RKO (cell line): ENCODE measurements at regions not wholly inside any gene's neighbourhood (a gene's known extent, or its start where the extent isn't known, plus 50 kb on each side); places are given as distances from the start of the nearest gene placed in this dataset.
A peak's percentile ranks its signal among the peaks of the same experiment; 100 is the strongest.
"Not testable (repeated sequence)": the region's sequence is repeated elsewhere in the genome, so short reads cannot be mapped to it uniquely, and the experiment has no call there.

Source experiments
- DNase-seq: peaks from one replicate; pipeline ENCODE4 v3.0.0-alpha.2; 2016; ENCODE audit warnings: low spot score

DNA sequence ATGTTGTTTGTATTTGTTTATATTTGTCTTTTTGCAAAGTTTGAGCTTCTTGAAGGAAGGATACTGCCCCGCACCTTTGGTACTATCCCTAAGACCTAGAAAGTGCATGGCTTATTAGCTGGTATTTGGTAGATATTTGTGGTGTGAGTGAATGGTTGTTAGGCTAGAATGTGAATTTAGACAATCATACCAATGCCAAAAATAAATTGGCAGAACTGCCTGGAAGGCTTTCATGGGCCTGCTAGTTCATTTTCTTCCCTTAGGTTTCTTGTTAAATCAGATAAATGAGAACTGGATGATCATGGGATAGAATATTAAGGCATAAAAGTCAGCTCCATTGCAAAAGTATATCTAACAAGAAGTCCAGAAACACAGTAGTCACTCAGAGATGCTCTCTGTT is 147.5 kb upstream of the TSLP start:
- no peak for DNase-seq

DNA sequence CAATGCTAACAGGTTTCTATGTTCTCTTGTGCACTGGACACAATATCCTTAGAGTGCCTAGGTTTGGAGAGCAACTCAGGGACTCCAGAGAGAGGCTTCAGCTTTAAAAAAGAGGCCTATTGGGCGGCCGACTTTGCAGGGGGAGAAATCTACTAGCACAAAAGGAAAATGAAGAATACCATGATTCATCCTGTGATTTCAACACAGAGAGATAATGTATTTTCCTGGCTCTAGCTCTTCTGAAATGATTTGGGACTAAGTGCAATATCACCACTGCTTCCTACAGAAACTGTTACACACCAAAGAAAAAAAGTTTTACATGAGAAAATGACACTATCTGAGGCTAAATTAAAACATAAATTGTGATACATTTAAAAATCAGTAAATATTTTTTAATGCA is 146.1 kb upstream of the TSLP start:
- no peak for DNase-seq

DNA sequence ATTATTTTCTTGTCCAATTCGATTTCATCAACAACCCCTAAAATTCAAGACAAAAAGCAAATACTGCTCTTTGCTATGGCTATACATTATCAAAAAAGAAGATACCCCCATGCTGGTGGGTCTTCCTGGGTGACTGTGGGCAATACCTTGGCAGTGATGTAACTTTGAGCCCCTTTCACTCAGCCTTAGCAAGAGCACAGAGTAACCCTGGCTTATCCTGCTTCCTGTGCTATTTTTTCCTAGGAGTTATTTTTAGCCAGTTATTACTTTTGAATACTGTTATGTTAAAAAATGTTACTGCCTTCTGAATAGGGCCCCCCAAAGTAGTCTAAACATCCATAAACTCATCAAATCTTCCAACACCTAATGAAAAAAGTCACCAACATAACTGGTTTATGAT is 145.6 kb upstream of the TSLP start:
- no peak for DNase-seq

DNA sequence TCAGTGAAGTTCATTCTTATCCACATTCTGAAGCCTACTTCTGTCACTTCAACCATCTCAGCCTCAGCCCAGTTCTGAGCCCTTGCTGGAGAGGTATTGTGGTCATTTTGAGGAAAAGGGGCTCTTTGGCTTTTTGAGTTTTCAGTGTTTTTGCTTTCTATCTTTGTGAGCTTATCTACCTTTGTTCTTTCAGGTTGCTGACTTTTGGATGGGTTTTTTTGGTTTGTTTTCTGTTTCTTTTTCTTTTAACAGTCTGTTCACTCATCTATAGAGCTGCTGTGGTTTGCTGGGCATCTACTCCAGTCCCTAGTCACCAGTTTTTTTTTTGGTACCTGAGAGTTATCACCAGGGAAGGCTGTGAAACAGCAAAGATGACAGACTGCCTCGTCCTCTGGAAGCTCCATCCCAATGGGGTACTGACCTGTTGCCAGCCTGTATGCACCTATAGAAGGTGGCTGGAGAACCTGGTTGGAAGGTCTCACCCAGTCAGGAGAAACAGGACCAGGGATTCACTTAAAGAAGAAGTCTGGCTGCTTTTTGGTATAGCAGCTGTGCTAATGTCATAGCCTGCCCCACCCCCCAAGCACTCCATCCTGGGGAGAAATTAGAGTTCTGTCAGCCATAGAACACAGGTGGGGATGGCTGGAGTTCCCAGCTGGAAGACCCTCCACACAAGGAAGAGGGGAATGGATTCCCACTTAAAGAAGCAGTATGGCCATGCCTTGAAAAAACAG is 138.6 kb upstream of the TSLP start:
- DNase-seq = no peak

- no peak for DNase-seq
Measured at GRCh38 chr5:110940136-110940535, 131.4 kb upstream of the TSLP start.

- no peak for DNase-seq
Measured at GRCh38 chr5:110945874-110946436, 125.6 kb upstream of the TSLP start.

DNA sequence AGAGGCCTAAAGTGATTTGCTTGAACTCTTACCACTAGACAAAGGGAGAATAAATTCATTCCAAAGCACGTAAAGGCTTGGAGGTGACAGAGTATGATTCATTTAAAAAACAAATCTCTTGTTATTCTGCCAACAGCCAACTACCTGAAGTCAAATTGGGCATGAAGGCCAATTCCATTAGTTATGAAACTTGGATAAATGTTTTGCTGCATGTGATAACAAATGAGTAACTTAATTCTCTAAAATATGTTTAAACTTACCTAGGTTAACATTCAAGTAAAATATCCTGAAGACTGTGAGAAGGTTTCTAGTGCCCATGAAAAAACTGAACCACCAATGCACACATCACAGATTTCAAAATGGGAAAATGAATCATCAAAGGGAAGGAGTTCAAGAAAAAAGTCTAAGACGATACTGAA is 120.1 kb upstream of the TSLP start:
- no peak for DNase-seq

DNA sequence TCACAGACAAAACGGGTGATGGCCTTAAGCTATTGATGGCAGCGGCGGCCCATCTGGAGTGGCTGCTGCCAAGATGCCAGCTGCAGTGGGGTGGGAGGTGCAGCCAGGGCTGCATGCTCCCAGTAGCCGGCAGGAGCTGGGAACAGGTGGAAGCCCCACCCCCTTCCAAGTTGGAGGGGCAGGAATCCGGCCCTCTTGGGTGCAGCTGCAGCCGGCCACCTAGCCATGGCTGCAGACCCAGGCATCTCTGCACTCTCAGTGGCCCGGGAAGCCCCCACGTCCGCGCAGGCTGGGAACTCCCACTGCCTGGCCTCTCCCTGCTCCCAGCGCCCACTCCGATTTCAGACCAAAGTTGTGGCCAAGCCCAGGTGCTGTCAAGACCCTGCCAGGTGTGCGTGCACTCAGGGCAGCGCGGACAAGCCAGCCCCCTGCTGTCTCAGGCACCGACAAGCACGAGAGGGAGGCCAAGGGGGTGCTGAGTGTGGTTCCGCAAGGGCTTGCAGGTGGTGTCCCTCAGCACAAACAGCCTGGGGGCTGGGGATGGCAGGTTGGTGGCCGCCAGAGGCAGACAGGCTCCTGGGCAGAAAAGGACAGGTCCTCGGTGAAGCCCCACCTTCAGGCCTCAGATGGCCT is 115.1 kb upstream of the TSLP start:
- DNase-seq = no peak

- DNase-seq = no peak
Measured at GRCh38 chr5:110956913-110957813, 114.3 kb upstream of the TSLP start.

- peak; percentile 8 for DNase-seq
Measured at GRCh38 chr5:110957934-110958333, 113.6 kb upstream of the TSLP start.

GRCh38 chr5:110963495-110963894 is 108.0 kb upstream of the TSLP start:
- DNase-seq = no peak

DNA sequence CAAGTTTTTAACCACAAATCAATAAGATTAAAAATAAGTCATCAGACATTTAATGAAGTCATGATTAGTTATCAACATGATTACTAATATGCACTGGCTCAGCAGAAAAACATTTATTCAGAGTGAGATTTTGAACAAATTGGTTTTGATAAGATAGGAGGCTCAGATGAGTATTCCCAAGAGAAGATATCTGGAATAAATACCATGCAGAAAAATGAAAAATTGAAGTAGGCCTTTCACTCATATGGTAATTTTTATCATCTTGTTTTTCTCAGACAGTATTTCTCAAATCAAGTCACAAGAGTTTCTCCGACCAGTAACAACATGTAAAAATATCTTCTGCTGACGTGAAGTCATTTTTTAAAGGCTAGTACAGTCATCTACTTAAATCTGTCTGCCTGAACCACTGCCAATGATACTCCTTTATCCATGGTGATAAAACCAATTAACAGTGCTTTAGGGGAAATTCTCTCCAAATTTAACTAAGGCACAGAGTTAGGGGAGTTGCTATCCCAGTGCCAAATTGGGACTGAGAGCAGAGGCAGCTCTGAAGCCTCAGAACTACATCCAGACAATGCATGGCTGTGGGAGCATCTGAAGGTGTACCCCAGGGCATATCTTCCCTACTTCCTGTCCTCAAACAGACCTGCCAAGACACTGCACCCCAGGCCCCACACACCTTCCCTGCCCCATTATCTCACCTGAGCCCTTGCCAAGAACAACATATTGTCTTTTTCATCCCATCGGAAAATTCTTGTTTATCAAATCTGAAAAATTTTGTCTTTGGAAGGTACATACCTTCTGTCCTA is 105.5 kb upstream of the TSLP start:
- DNase-seq = no peak

GRCh38 chr5:110968246-110969005 is 103.1 kb upstream of the TSLP start:
- no peak for DNase-seq

- DNase-seq = no peak
Measured at GRCh38 chr5:110969502-110969901, 102.0 kb upstream of the TSLP start.

GRCh38 chr5:110973510-110973909 is 98.0 kb upstream of the TSLP start:
- DNase-seq = no peak

DNA sequence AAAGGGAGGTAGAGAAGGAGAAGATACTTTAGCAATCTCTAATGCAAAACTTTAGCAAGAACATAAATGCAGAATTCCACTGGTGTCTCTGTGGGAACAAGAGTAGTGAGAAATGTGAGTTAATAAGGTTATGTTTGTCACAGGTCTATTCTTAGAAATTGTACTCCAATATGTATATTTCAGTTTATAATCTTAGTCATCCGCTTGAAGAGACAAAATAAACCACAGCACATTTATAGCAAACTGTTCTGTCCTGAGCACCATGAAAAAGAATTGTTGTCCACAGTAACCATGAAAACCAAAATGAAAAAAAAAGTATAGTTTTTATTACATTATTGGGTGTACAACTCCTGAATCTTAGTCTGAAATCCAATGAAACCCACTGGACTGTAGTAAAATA is 93.6 kb upstream of the TSLP start:
- DNase-seq = no peak

DNA sequence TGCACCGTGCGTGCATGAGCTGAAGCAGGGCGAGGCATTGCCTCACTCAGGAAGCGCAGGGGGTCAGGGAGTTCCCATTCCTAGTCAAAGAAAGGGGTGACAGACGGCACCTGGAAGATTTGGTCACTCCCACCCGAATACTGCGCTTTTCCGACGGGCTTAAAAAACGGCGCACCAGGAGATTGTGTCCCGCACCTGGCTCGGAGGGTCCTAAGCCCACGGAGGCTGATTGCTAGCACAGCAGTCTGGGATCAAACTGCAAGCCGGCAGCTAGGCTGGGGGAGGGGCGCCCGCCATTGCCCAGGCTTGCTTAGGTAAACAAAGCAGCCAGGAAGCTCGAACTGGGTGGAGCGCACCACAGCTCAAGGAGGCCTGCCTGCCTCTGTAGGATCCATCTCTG is 85.6 kb upstream of the TSLP start:
- not testable (repeated sequence) for DNase-seq

DNA sequence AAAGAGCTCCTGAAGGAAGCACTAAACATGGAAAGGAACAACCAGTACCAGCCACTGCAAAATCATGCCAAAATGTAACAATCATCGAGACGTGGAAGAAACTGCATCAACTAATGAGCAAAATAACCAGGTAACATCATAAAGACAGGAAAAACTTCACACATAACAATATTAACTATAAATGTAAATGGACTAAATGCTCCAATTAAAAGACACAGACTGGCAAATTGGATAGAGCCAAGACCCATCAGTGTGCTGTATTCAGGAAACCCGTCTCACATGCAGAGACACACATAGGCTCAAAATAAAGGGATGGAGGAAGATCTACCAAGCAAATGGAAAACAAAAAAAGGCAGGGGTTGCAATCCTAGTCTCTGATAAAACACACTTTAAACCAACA is 83.9 kb upstream of the TSLP start:
- DNase-seq = not testable (repeated sequence)

GRCh38 chr5:110996742-110997141 is 74.8 kb upstream of the TSLP start:
- DNase-seq = no peak

DNA sequence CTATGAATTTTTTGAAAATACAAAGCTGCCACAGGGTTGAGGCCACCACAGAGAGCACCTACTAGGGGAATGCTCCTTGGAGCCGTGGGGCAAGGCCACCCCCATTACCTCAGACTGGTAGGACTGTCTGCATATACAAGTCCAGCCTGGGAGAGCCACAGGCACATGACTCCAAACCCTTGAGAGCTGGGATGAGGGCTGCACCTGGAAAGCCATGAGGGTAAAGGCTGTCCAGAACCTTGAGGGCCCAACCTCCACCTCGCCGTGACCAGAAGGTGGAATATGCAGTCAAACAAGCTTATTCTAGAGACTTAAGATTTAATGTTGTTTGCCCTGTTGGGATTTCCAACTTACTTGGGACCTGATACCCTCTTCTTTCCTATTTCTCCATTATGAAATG is 69.5 kb upstream of the TSLP start:
- DNase-seq = no peak

DNA sequence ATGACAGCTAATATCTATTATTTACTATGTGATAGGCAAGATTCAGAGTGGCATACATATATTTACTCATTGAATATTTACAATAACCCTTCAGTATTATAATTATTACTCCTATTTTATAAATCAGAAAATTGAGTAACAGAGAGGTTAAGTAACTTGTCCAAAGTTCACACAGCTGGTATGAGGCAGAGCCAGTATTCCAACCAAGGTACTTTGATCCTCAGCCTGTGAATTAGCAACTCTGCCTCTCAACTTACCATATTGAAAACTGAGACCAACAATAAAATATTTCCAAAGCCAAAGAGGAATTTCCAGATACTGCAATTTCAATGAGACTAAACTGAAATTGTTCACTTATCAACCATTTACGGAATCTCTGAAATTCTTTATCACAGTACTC is 67.9 kb upstream of the TSLP start:
- DNase-seq = no peak
